ENCODE measurements at regions not wholly inside any gene's neighbourhood (a gene's known extent, or its start where the extent isn't known, plus 50 kb on each side); places are given as distances from the start of the nearest gene placed in this dataset.
A peak's percentile ranks its signal among the peaks of the same experiment; 100 is the strongest.

GRCh38 chr7:51471981-51472296 is 155.3 kb upstream of the COBL start:
- intact Hi-C loops (cut with DNase I; ENCODE audit: low total_unique reads) = no loop called here
- H3K4me3 ChIP-seq = no peak overlapping the region
- peaks cover 0 to 30% (median 5%) of the 10 kb centered on the region in 3 donors for H3K27me3 ChIP-seq

GRCh38 chr7:51471210-51471980 is 154.8 kb upstream of the COBL start:
- Histone ChIP-seq H3K27ac (no peak overlapping the region), H3K36me3 (no peaks in the 10 kb centered on the region), H3K4me1 (no peaks in the 10 kb centered on the region), H3K4me3 (peak overlapping the region in 1 of 4 donors; percentile 6), H3K27me3 (peaks cover 0 to 30% (median 5%) of the 10 kb centered on the region in 3 donors), H3K9me3 (no peaks in the 10 kb centered on the region)
- intact Hi-C loops (cut with DNase I; ENCODE audit: low total_unique reads) = no loop called here
- DNase-seq = peak in 1 of 2 donors; percentile 50
- TF ChIP-seq CTCF (IDR thresholded peaks at IDR 0.05) = no peak
- TF ChIP-seq POLR2AphosphoS5 (IDR thresholded peaks at IDR 0.05) = no peak
- no peak for TF ChIP-seq POLR2A (IDR thresholded peaks at IDR 0.05)
- TF ChIP-seq EP300 (IDR thresholded peaks at IDR 0.05) = no peak
- WGBS, 5 donors = 9 to 31% (median 20%) methylated on average over 27 to 33 of the region's 33 CpGs

More at GRCh38 chr7:51471981-51472296, 155.3 kb upstream of the COBL start:
- DNase-seq = no peak
- no peaks in the 10 kb centered on the region for H3K4me1 ChIP-seq
- WGBS, 5 donors = 15 to 32% (median 28%) methylated on average over 11 of the region's 11 CpGs
- no peak for TF ChIP-seq POLR2A (IDR thresholded peaks at IDR 0.05)
- no peak for TF ChIP-seq CTCF (IDR thresholded peaks at IDR 0.05)
- no peak for TF ChIP-seq POLR2AphosphoS5 (IDR thresholded peaks at IDR 0.05)
- TF ChIP-seq EP300 (IDR thresholded peaks at IDR 0.05) = no peak
- no peak overlapping the region for H3K27ac ChIP-seq
- H3K9me3 ChIP-seq = no peaks in the 10 kb centered on the region
- H3K36me3 ChIP-seq = no peaks in the 10 kb centered on the region

GRCh38 chr7:51467384-51468017 is 150.9 kb upstream of the COBL start:
- no peak overlapping the region for H3K27ac ChIP-seq
- no peaks in the 10 kb centered on the region for H3K4me1 ChIP-seq
- no peak overlapping the region for H3K4me3 ChIP-seq
- H3K9me3 ChIP-seq = no peaks in the 10 kb centered on the region
- H3K36me3 ChIP-seq = no peaks in the 10 kb centered on the region
- TF ChIP-seq EP300 (IDR thresholded peaks at IDR 0.05) (no peak), POLR2AphosphoS5 (IDR thresholded peaks at IDR 0.05) (no peak), POLR2A (IDR thresholded peaks at IDR 0.05) (no peak), CTCF (IDR thresholded peaks at IDR 0.05) (no peak)
- peak in 1 of 2 donors; percentile 14 for DNase-seq
- peaks cover 0 to 24% (median 0%) of the 10 kb centered on the region in 3 donors for H3K27me3 ChIP-seq
- WGBS, 5 donors = 45 to 74% (median 62%) methylated on average over 2 of the region's 2 CpGs
- intact Hi-C loops (cut with DNase I; ENCODE audit: low total_unique reads) = no loop called here

GRCh38 chr7:51459809-51460208 is 143.2 kb upstream of the COBL start:
- WGBS, 5 donors = 61 to 79% (median 69%) methylated on average over 2 to 4 of the region's 4 CpGs
- no peaks in the 10 kb centered on the region for H3K9me3 ChIP-seq
- no peaks in the 10 kb centered on the region for H3K4me1 ChIP-seq
- DNase-seq = no peak
- intact Hi-C loops (cut with DNase I; ENCODE audit: low total_unique reads) = no loop called here
- TF ChIP-seq POLR2A (IDR thresholded peaks at IDR 0.05) = no peak
- no peak overlapping the region for H3K4me3 ChIP-seq
- H3K27ac ChIP-seq = no peak overlapping the region
- H3K36me3 ChIP-seq = no peaks in the 10 kb centered on the region
- H3K27me3 ChIP-seq = no peaks in the 10 kb centered on the region

GRCh38 chr7:51458693-51459092 is 142.1 kb upstream of the COBL start:
- Histone ChIP-seq H3K27ac (no peak overlapping the region), H3K4me3 (no peak overlapping the region), H3K27me3 (no peaks in the 10 kb centered on the region), H3K36me3 (no peaks in the 10 kb centered on the region), H3K9me3 (no peaks in the 10 kb centered on the region), H3K4me1 (no peaks in the 10 kb centered on the region)
- WGBS, 5 donors = 78 to 90% (median 83%) methylated on average over 3 to 4 of the region's 4 CpGs
- intact Hi-C loops (cut with DNase I; ENCODE audit: low total_unique reads) = no loop called here
- TF ChIP-seq CTCF (IDR thresholded peaks at IDR 0.05) (no peak), EP300 (IDR thresholded peaks at IDR 0.05) (no peak), POLR2A (IDR thresholded peaks at IDR 0.05) (no peak), POLR2AphosphoS5 (IDR thresholded peaks at IDR 0.05) (no peak)
- DNase-seq = no peak
